Neutrophil (primary cell): ENCODE measurements at regions not wholly inside any gene's neighbourhood (a gene's known extent, or its start where the extent isn't known, plus 50 kb on each side); places are given as distances from the start of the nearest gene placed in this dataset.
"Not testable (repeated sequence)": the region's sequence is repeated elsewhere in the genome, so short reads cannot be mapped to it uniquely, and the experiment has no call there.

Source experiments
- H3K27ac ChIP-seq: fragments of 200-600 bp; sonication (generic); 2 replicates; pipeline ENCODE4 v1.5.1; 2016; ENCODE audit warnings: mild to moderate bottlenecking, moderate library complexity
- H3K27me3 ChIP-seq: fragments of 200-600 bp; sonication (generic); 2 replicates; pipeline ENCODE4 v1.6.0; 2016; ENCODE audit warnings: mild to moderate bottlenecking
- H3K36me3 ChIP-seq: fragments of 200-600 bp; sonication (generic); 2 replicates; pipeline ENCODE4 v1.5.1; 2017
- H3K4me1 ChIP-seq, 2 experiments: fragments of 200-600 bp in 1 of 2; sonication (generic) in 1 of 2; 1 replicate in 1 of 2; 2 replicates in 1 of 2; pipeline versions ENCODE4 v1.5.1 to v1.6.1; 2013 to 2016; ENCODE audit warnings: low read depth in 1 of 2, low read length in 1 of 2, mild to moderate bottlenecking in 1 of 2, moderate library complexity in 1 of 2; ENCODE audit not compliant: control insufficient read depth in 1 of 2, insufficient read depth in 1 of 2
- H3K4me3 ChIP-seq, 2 experiments: fragments of 200-600 bp in 1 of 2; sonication (generic) in 1 of 2; 1 replicate in 1 of 2; 2 replicates in 1 of 2; pipeline ENCODE4 v1.5.1; 2013 to 2016; ENCODE audit warnings: low read depth in 1 of 2, low read length in 1 of 2, mild to moderate bottlenecking in 1 of 2, moderate library complexity in 1 of 2
- H3K9me3 ChIP-seq: fragments of 200-600 bp; sonication (generic); 2 replicates; pipeline ENCODE4 v1.5.1; 2016
- CTCF ChIP-seq: fragments of 200-600 bp; sonication (generic); IDR thresholded peaks from 2 replicates; pipeline ENCODE4 v1.5.1; 2016; ENCODE audit warnings: antibody characterized with exemption

GRCh38 chr1:10918531-10918930 lies 93.9 kb upstream of the TARDBP start:
- H3K27me3 ChIP-seq: peaks cover 21% of the 10 kb centered on the region
- TF ChIP-seq CTCF: no peak
- H3K9me3 ChIP-seq: no peaks in the 10 kb centered on the region
- H3K36me3 ChIP-seq: no peaks in the 10 kb centered on the region
- no peaks in the 10 kb centered on the region for H3K4me1 ChIP-seq
- no peak overlapping the region for H3K4me3 ChIP-seq
- no peak overlapping the region for H3K27ac ChIP-seq

DNA sequence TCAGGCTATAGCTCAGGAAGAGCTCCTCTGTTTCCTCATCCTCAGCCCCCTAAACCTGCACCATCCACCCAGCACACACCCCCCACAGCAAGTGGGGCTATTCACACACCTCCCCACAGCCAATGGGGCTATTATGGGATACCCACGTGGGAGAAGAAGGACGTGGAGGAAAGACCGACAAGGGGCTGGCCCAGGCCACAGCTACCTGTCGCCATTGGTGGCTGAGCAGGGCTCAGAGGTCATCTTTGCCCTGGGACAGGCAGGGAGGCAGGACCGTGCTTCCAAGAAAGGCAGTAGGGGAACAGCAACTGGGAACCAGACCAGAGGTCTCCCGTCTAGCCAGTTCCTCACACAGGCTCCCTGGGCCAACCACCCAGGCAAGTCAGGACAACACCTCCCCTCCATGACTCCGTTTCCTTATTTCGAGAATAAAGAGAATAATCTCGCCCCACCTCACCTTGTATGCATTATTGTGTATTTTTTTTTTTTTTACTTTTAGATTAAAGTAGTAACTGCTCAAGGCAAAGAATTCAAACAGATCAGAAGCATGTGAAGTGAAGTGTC lies 92.3 kb upstream of the TARDBP start:
- H3K9me3 ChIP-seq: no peaks in the 10 kb centered on the region
- no peak overlapping the region for H3K27ac ChIP-seq
- peaks cover 21% of the 10 kb centered on the region for H3K27me3 ChIP-seq
- TF ChIP-seq CTCF: no peak
- no peak overlapping the region for H3K4me3 ChIP-seq
- H3K36me3 ChIP-seq: no peaks in the 10 kb centered on the region
- no peaks in the 10 kb centered on the region for H3K4me1 ChIP-seq

DNA sequence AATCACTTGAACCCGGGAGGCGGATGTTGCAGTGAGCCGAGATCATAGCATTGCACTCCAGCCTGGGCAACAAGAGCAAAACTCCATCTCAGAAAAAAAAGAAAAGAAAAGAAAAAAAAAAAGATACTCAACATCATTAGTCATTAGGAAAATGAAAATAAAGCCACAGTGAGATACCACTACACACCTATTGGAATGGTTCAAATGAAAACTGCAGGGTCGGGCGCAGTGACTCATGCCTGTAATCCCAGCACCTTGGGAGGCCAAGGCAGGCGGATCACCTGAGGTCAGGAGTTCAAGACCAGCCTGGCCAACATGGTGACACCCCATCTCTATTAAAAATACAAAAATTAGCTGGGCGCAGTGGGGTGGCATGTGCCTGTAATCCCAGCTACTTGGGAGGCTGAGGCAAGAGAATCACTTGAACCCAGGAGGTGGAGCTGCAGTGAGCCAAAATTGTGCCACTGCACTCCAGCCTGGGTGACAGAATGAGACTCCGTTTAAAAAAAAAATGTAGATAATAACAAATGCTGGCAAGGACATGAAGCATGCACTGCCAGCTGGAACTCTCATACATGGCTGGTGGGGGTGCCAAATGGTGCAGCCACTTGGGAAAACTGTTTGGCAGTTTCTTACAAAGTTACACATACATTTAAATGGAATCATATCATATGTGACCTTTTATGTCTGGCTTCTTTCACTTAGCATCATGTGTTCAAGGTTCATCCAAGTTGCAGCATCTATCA lies 90.0 kb upstream of the TARDBP start:
- H3K36me3 ChIP-seq, H3K9me3 ChIP-seq, H3K27ac ChIP-seq, H3K4me3 ChIP-seq, H3K4me1 ChIP-seq: not testable (repeated sequence)
- H3K27me3 ChIP-seq: peaks cover 11% of the 10 kb centered on the region

DNA sequence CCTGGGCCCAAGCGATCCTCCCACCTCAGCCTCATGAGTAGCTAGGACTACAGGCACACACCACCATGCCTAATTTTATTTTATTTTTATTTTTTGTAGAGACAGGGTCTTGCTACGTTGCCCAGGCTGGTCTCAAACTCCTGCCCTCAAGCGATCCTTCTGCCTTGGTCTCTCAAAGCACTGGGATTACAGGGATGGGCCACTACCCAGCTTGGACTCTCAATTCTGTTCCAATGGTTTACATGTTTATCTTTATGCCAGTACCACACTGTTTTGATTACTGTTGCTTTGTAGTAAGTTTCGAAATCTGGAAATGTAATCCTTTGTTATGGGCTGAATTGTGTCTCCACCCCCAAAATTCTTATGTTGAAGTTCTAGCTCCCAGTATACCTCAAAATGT lies 88.4 kb upstream of the TARDBP start:
- Histone ChIP-seq H3K4me3 (no peak overlapping the region), H3K4me1 (no peaks in the 10 kb centered on the region), H3K9me3 (no peaks in the 10 kb centered on the region), H3K27ac (no peak overlapping the region), H3K27me3 (no peaks in the 10 kb centered on the region), H3K36me3 (no peaks in the 10 kb centered on the region)
- no peak for TF ChIP-seq CTCF

DNA sequence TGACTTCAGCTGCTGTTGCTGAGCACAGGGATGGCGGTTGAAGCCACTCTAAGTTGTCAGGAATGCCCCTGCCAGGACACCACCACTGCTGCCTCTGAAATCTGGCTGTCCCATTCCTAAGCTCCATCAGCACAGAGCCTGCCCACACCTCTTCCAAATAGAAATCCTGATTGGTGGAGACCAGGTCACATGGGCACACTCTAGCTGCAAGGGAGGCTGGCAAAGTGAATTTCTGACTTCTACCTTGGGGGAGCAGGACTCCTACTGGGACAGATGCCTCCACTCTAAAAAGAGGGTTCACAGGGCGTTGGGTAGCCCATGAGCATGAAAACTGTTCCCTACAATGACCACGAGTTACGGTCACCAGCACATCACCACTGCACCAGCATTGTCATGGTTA lies 83.8 kb upstream of the TARDBP start:
- no peak for TF ChIP-seq CTCF
- no peak overlapping the region for H3K4me3 ChIP-seq
- no peak overlapping the region for H3K27ac ChIP-seq

DNA sequence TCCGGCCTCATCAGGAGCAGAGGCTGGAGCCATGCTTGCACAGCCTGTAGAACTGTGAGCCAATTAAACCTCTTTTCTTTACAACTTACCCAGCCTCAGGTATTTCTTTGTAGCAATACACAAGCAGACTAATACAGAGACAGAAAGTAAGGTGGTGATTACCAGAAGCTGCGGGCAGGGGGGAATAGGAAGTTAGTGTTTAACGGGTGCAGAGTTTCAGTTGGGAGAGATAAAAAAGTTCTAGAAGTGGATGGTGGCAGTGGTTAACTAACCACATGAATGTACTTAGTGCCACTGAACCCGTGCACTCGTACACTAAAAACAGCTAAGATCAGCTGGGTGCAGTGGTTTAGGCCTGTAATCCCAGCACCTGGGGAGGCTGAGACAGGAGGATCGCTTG lies 80.4 kb upstream of the TARDBP start:
- H3K36me3 ChIP-seq: no peaks in the 10 kb centered on the region
- no peaks in the 10 kb centered on the region for H3K4me1 ChIP-seq
- no peaks in the 10 kb centered on the region for H3K27me3 ChIP-seq
- no peak overlapping the region for H3K4me3 ChIP-seq
- H3K9me3 ChIP-seq: no peaks in the 10 kb centered on the region
- no peak overlapping the region for H3K27ac ChIP-seq
- no peak for TF ChIP-seq CTCF

More for the DNA sequence above, 83.8 kb upstream of the TARDBP start:
- Histone ChIP-seq H3K9me3 (no peaks in the 10 kb centered on the region), H3K4me1 (no peaks in the 10 kb centered on the region), H3K27me3 (no peaks in the 10 kb centered on the region), H3K36me3 (no peaks in the 10 kb centered on the region)
